Cardiac septum (tissue), 1 donor: ENCODE measurements at regions not wholly inside any gene's neighbourhood (a gene's known extent, or its start where the extent isn't known, plus 50 kb on each side); places are given as distances from the start of the nearest gene placed in this dataset.
"Not testable (repeated sequence)": the region's sequence is repeated elsewhere in the genome, so short reads cannot be mapped to it uniquely, and the experiment has no call there.

ENCODE experiments used
- DNase-seq: peaks from one replicate; pipeline ENCODE4 v3.0.0-alpha.2; 2020; ENCODE audit warnings: low spot score
- intact Hi-C: fragments of 100-400 bp; cut with DNase I; formaldehyde crosslinking; loops from one replicate; pipeline ENCODE4 v1.14.0; 2022
- donor health status: DM: no; HTN: no; CAD: no.

DNA sequence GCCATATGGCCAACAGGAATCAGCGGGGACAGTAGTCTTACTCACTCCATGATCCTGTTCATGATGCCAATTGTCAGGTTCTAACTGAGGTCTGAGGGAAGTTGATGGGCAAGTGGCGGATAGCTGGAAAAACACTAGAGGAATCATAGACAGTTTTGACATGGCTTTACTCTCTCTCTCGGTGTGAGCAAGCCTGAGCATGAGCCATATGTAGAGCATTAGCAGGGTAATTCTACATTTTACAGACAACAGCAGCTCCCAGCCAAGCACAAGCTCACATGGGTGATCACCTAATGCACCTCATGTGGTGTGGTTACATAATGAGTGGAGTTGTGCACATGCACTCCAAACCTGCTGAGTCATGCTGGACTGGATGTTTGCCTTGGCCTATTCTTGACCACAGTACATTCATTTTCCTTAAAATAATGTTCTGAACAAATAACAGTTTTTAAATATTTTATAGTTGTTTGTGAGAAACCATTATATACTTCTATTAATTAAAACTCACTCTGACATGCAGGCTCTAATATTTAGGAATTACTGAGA, 429.2 kb downstream of the GPAT3 start:
- intact Hi-C loops, result loop anchor here (10.0 kb wide), 2 partner anchors 180 to 320 kb away; no protein-coding TSS in a partner anchor
- DNase-seq, result no peak

DNA sequence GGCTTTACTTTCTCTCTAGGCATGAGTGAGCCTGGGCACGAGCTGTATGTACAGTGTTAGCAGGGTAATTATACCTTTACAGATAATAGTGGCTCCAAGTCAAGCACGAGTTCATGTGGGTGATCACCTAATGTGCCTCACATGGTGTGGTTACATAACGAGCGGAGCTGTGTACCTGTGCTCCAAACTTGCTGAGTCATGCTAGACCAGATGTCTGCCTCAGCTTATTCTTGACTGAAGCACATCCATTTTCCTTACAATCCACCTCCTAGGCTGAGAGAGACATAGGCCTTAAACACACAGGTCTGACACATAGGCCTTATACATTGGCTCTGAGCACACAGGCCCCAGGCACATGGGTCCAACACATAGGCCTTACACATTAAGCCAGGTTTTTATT, 426.6 kb downstream of the GPAT3 start:
- no peak for DNase-seq
- intact Hi-C loops, result loop anchor here (10.0 kb wide), 2 partner anchors 178 to 318 kb away; no protein-coding TSS in a partner anchor

DNA sequence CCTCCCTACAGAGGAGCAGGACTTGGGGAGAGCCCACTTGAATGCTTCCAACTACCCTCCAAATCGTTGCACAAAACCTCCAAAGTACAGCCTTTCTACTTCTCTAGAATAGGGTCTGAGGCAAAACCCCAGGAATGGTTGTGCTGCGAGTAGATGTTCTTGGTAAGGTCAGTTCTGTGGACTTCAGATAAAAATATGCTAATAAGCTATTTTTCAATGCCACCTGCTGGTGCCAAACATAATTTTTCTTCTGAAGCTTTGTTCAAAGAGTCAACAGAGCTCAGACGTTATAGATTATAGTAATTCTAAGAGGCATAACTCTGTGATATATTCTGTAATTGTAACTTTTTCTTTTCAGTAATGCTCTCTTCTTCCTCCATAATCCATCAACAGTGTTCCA, 425.7 kb downstream of the GPAT3 start:
- no peak for DNase-seq
- intact Hi-C loops, result loop anchor here (10.0 kb wide), 2 partner anchors 177 to 317 kb away; no protein-coding TSS in a partner anchor

DNA sequence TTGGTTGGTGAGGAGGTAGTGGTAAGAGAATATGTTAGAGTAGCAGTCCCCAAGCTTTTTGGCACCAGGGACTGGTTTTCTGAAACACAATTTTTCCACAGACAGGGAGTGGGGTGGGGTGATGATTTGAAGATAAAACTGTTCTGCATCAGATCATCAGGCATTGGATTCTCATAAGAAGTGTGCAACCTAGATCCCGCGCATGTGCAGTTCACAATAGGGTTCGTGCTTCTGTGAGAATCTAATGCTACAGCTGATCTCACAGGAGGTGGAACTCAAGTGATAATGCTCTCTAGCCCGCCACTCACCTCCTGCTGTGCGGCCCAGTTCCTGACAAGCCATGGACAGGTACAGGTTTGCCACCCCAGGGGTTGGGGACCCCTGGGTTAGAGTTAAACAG, 423.3 kb downstream of the GPAT3 start:
- intact Hi-C loops, result no loop called here
- no peak for DNase-seq

DNA sequence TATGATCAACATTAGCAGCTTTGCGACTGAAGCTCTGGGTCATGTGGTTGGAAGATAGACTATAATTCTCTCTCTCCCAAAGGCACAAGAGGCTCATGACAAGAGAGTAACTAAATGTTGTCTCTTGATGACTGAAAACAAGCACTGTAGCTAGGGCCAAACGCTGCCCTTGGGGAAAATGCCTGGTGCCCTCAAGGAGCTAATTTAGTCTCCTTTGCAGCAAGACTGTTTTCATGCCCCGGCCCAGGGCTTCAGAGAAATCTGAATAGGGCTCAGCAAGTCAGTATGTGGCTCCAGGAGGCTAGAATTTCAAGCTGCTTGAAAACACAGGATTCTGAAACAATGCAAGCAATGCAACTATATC, 411.9 kb downstream of the GPAT3 start:
- no peak for DNase-seq
- intact Hi-C loops, result no loop called here

DNA sequence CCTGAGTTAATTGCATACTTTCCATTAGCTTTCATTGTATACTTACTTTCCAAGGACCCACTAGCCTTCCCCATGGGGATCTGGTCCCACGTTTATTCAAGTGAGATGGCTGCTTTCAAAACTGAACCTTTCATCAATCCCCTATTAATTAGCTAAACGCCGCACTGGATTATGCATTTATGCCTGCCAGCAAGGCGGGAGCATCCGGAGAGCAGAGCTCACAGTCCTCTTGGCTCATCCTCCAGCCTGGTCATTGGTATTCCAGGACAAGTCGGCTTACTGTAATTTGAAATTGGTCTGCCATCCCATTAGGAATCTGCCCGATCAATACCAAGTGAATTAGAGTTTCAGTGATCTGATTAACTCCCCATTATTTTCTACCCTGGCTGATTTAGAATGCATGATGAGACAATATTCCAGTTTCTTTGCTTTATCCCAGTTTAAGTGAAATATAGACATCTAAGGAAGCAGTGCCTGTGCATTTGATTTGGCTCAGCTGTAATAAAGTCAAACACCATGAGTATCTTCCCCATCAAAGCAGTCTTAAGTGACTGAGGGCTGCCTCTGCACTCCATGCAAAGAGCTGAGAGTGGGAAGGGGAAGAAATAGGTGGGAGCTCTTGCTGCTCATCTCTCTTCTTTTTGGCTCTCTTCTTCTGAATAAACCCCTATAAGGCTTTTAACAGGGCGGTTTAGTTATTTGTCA, 411.4 kb downstream of the GPAT3 start:
- DNase-seq, result no peak
- intact Hi-C loops, result no loop called here

DNA sequence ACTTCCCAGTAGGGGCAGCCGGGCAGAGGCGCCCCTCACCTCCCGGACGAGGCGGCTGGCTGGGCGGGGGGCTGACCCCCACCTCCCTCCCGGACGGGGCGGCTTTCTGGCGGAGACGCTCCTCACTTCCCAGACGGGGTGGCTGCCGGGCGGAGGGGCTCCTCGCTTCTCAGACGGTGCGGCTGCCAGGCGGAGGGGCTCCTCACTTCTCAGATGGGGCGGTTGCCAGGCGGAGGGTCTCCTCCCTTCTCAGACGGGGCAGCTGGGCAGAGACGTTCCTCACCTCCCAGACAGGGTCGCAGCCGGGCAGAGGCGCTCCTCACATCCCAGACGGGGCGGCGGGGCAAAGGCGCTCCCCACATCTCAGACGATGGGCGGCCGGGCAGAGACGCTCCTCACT, 407.8 kb downstream of the GPAT3 start:
- intact Hi-C loops, DNase-seq: not testable (repeated sequence)

DNA sequence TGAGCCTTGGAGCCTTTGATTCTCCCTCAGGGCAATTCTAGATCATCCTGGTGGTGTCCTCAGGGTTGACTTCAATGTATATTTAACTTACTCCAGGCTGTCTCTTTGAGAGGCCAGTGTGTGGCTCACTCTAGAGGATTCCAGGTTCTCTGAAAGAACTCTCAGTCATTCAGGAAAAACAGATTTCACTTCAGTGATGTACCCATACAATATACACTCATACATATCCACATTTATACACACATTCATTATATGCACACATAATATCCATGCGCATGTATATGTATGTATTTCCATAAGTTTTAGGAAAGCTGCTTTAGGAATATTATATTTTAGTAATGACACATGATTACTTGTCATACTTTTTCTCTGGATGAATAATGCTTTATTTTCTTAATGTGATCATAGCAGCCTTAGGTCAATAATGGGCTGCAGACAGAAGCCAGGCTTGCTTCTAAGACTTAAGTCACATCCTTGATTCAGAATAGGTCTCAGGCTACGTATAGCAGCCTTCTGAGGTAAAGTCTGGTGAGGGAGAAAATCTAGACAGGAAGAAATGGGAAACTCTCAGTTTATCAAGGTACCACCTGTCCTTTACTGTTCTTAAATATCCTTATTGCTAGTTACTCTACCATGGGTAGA, 397.0 kb downstream of the GPAT3 start:
- no peak for DNase-seq
- intact Hi-C loops, result no loop called here

DNA sequence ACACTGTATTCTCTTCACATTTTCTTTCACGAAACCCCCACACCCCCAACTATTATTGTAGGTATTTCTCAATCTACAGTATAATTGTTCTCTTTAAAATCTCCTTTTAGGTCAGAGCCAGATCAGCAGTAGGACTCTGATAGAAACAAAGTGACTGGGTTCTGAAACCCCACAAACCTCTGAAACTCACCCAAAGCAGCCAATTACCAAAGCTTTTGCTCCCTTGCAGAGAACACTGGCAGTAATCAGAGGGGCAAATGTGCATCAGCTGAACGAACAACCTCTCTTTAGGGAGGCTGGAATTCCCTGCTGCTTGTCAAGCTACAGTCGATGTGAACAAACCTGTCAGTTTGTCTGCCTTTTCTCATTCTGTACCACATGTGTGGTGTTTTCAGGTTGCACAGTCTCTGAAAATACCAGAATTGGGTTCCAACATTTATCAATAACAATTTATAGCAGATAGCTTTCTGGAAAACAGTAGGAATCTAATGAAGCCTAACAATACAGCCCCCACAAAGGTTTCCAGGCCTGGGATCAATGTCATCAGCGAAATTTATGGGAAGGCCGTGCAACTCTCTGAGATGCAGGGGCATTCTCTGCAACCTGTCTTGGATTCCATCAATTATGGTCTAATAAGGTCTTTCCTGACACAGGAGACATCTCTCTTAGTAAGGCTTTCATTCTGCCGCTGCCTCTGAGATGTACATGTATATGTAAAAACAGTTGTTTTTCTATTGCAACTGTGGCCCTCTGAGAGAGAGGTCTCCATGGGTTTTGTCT, 395.9 kb downstream of the GPAT3 start:
- intact Hi-C loops, result no loop called here
- DNase-seq, result no peak

DNA sequence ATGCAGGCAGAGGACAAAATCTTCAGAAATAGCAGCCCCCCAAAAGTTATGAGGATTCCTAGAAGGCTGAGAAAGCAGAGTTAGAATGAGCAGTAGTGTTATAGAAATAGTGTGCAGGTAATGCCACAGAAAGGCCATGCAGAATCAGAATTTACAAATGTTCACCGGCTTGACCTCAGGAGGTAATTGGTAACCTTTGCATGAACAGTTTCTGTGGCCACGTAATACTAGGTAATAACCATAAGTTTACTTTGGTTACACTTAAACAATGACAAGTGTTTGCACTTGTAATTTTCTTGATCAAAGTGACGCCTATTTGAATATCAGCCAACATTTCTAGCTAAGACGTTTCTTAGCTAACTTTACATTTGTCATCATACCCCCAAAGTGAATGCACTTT, 393.6 kb downstream of the GPAT3 start:
- no peak for DNase-seq
- intact Hi-C loops, result no loop called here

DNA sequence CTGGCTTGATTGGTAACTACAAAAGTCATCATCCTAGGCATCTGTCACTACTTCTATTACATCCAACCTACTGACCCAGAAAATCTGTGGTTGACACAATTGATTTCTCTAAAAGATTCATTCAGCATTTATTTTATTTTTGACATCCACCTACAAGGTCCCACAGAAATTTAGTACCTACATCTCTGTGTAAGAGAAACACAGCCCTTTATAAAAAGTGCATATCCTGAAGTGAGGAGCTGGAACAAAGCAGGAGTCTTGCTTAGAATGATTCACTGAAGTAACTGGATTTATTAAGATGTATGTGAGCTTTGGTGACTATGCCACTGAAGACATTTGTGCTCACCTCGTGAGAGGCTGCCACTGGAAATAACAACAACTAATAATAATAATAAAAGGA, 391.0 kb downstream of the GPAT3 start:
- intact Hi-C loops, result no loop called here
- no peak for DNase-seq

DNA sequence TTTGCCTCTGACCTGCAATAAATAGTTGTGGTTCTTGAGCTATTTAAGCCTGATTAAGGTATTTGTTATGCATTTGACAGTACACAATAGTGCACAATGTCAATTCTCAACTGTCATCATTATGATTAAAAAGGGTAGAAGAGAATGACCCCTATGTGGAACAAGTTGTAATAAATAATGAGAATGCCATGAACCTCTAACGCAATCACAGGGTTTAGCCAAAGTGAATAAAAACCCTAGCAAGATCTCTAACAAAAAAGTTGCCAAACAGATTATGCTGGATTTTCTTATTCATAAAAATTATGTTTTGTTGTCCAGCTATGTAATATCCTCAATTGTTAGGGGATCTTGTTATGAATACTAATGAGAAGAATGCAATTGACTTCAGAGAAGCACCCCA, 387.4 kb downstream of the GPAT3 start:
- intact Hi-C loops, result no loop called here
- DNase-seq, result no peak

DNA sequence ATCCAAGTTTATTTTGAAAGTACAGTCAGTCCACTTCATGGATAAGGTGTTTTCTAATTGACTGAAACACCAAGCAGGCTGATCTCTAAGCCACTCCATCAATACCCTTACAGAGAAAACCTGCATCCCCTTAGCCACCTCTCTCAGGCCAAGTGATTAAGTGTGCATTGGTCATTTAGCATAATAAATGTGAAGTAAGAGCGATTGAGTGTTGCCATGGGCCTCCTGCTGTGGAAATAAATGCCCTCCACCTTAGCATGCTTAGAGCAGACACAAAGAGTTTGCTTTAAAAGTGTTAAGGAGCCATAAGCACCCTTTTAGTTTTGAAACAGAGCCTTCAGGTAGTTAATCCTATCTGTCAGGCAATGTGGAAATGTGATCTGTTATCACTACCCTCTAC, 386.5 kb downstream of the GPAT3 start:
- DNase-seq, result no peak
- intact Hi-C loops, result no loop called here

DNA sequence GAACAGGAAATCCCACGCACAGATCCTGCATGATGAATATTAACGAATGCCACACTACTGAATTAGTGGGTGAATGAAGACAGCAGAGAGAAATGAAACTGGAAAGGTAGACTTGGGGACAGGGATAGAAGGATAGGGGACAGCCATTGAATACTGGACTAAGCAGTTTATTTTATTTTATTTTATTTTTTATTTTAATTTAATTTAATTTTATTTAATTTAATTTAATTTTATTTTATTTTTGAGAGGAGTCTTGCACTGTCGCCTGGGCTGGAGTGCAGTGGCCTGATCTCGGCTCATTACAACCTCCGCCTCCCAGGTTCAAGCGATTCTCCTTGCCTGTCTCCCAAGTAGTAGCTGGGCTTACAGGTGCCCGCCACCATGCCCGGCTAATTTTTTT, 385.2 kb downstream of the GPAT3 start:
- intact Hi-C loops, result no loop called here
- DNase-seq, result no peak

DNA sequence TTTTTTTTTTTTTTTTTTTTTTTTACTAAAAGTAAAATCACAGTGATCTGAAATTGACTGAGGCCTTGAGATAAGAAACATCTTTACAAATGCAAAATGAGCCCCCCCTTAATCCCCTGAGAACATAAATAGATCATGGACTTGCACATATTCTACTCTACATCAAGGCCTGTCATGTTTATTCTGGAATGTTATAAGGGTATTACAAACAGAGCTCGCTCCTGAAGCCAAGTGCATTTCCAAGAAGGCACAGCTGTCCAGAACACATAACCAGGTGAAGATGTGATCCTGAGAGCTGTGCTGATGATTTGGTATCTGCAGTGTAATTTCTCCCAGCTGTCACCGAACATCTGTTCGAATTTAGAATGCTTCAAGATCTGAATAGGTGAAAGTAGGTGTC, 384.5 kb downstream of the GPAT3 start:
- intact Hi-C loops, result no loop called here
- no peak for DNase-seq

DNA sequence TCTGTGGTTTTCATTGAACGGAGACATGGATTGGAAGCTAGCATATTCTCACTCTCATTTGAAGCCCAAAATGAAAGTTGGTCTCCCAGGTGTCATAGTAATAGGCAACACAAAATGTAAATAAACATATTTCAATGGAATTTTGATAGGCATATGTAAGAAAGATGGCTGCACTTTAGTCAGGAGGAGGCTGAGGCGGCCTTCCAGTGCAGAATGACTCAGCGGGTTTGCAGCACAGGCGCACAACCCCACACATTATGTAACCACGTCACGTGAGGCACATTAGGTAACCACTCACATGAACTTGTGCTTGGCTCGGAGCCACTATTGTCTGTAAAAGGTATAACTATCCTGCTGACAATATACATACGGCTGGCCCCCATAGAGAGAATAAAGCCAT, 381.7 kb downstream of the GPAT3 start:
- intact Hi-C loops, result no loop called here
- no peak for DNase-seq

DNA sequence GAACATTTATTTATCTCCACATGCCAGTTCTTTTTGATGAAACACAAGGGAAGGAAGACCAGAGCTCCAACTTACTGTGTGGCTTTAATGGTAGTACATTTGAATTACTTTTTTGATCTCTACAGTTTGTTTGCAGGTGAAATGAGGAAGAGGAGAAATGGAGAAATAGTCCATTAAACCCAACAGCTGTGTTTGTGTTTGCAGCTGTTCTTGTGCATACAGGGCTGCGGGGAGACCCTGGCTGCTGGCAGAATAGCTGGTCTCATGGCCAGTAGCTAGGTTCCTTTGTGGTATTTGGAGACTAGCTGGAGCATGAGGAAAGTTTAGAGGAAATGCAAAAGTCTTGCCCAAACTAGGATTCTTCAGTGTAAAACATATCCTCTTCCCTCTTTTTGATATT, 374.8 kb downstream of the GPAT3 start:
- intact Hi-C loops, result no loop called here
- DNase-seq, result no peak

DNA sequence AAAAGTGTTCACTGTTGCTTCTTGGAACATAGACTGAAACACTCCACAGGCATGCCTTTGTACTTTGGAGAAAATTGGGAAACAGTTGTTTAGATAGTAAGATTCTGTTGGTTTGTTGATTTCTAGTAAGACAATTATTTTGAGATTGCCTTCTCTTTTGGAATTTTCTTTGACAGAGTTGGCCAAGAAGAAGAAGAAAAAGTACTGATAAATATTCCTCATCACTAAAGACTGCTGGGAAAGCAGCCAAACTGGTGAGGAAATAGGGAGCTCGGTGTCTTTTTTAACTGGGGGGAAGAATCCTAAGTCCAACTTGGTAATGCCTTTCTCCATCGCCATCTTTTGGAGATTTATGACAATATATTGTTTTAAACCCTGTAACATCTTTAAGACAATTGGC, 370.7 kb downstream of the GPAT3 start:
- intact Hi-C loops, result no loop called here
- DNase-seq, result no peak

DNA sequence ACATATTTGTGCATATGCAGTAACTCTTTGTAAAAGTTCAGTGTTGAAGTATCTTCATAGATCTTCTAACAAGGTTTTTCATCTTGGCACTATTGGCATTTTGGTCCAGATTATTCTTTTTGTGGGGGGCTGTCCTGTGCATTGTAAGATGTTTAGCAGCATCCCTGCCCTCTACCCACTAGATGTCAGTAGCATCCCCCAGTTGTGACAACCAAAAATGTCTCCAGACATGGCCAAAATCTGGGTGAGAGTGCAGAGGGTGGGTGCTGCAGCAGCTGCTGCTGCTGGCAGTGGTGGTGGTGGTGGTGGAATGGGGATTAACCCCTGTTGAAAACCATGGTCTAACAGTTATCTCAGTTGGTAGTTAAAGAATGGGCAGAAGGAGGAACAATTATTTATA, 370.0 kb downstream of the GPAT3 start:
- intact Hi-C loops, result no loop called here
- no peak for DNase-seq

DNA sequence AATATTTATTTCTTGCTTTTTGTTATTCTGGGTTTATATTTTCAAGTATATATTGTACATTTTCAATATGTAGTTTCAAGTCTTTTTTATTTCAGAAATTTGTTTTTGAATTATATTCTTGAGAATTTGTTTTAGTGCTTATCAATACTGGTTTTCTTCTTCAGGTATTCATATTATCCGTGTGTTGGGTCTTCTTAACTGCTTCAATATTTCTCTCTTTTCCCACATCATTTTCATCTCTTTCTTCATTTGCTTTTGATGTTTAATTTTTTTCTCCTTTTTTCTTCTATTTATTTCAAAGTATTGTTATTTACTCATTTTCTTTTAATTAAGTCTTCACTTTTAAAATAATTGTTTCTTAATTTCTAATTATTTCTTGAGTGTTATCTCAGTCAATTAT, 367.8 kb downstream of the GPAT3 start:
- intact Hi-C loops, DNase-seq: not testable (repeated sequence)

DNA sequence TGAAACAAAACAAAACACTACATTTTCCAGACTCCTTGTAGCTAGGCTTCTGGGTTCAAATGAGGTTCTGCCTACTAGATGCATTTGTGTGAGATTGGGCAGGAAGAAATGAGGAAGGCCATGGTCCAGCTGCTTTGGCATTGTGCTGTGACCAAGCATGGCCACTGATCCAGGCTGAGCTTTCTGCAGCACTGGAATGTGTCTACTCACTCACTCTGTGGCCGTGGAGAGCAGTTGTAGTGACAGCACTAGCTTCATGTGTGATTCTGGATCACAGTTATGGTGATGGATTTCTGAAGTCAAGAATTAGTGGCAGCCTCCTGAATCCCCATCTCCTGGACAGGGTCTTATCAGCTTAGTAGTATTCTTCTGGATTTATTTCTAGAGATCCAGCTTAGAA, 358.9 kb downstream of the GPAT3 start:
- intact Hi-C loops, result no loop called here
- DNase-seq, result no peak
